Sciatic nerve (tissue), 2 donors: ENCODE measurements at regions not wholly inside any gene's neighbourhood (a gene's known extent, or its start where the extent isn't known, plus 50 kb on each side); places are given as distances from the start of the nearest gene placed in this dataset.

Experiments
- ATAC-seq: fragments of 200-7000 bp; cut with Tn5 transposase; one replicate; pipeline ENCODE4 v1.9.1; 2020; ENCODE audit warnings: mild to moderate bottlenecking, moderate library complexity
- DNase-seq: peaks from one replicate; pipeline ENCODE4 v3.0.0-alpha.2; 2020; ENCODE audit warnings: low spot score
- intact Hi-C: fragments of 100-400 bp; cut with DNase I; formaldehyde crosslinking; loops from one replicate; pipeline ENCODE4 v1.14.2; 2022
- donor health status: DM: no; HTN: no; CAD: no.
- donor health status: DM: no; HTN: no; CAD: no.

DNA sequence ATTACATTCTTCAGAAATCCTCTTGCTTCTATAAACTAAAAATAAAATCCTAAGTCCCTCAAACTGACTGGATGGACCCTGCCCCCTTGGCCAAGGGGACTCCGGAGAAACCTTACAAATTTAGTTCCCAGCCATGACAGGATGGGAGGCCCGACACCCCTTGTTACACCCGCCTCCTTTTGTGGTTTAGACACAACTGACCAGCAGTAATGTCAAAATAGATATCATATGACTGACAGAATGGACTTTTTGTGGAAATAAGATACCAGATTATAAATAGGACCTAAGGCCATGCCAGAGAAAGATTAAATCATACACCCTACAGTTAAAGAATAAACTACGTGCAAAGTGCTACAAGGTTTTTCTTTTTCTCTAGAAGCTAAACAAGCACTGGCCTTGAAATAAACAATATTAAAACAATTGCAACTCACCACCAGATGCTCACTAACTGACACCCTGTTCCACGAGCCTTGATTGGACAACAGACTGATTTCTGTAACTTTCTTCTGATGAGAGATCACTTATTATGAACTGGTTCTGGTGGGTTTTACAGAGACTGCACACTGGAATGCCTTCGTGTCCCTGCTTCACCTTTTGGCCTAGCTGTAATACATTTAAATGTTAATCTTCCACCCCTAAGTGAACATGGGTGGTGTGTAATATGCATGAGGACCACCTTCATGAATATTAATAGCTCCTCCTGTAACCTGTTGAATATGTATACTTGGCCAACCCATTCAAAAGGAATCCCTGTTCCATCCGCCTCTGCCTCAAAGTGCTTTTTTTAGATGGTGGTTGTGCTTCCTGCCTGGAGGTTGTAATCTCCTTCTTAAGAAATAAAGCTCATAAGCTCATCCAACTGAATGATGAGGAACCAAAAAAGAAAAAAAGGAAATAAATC lies 99.6 kb downstream of the ODF2L start:
- DNase-seq = no peak

DNA sequence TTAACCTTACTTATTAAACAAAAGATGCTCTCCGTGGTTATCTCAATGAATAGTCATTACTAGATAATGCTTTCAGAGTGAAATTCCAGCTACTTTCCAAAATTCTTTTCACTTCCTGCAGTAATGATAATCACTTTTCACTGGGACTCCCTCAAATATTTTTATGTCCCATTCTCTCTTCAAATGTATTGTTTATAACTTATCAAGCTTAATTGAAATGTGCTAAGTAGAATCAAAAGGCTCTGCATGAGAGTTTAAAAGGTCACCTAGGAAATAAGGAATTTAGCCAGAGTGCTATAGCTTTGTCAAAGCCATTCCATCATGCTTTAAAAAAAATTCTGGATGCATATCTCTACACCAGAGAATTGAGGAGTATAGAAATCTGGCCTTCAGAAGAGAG lies 106.4 kb downstream of the ODF2L start:
- ATAC-seq (no peak), DNase-seq (no peak)
- intact Hi-C loops = no loop called here

More for the DNA sequence above, 99.6 kb downstream of the ODF2L start:
- no peak for ATAC-seq
- intact Hi-C loops = no loop called here

DNA sequence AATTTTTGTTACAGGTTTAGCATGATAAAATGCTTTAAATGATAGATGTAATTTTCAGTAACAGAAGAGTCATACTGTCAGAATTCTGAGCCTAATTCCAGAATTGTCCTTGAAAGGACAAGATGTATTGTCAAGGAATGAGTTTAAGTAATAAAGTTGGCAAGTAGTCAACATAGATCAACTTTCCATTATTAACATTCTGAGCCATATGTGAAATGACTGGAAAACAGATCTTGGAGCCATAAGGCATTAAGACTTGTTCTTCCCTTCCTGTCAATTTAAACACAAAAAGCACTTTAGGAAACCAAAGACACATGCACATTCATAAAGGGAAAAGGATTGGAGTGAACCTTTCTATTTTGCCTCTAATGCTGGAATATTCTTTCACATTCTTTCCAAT lies 107.0 kb downstream of the ODF2L start:
- intact Hi-C loops = no loop called here
- no peak for ATAC-seq
- no peak for DNase-seq

DNA sequence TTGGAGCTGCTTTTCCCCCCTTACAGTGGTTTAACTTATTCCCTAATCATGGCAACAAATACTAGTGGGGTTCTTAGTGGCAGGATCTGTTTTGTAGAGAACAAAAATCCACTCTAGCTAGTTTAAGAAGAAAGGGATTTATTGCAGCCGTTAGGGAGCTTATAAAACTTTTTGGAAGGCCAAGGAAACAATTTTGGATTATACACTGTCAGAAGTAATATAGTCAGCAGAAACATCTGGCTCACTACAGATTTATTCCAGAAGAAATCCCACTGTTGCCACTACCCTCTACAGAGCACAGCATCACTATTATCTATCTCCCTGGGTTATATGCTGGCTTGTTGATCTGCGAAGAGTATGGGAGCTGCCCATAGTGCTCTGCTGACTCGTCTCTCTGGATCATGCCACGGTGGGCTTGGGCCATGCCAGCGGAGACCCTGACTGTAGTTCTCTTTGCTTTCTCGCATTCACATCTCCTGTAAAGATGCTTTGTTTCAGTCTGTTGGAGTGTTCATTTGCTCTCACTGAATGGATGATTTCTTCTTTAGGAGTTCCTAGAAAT lies 107.5 kb downstream of the ODF2L start:
- DNase-seq (no peak), ATAC-seq (no peak)
- intact Hi-C loops = no loop called here

DNA sequence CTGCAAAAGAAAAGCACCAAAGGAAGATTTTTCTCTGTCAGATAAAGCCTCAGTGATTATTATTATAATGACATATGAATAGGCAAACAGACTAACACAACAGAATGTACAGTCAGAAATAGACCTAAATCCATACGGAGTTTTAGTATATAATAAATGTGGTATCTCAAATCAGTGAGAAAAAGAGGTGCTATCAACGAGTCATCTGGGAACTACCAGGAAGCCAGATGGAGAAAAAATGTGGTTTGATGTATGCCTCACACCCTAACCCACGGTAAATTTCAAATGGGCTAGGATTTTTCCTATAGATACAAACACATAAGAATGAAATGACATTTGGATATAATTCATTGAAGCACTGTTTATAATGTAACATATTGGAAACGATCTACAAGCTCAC lies 110.3 kb downstream of the ODF2L start:
- no peak for ATAC-seq
- intact Hi-C loops = no loop called here
- DNase-seq = no peak

DNA sequence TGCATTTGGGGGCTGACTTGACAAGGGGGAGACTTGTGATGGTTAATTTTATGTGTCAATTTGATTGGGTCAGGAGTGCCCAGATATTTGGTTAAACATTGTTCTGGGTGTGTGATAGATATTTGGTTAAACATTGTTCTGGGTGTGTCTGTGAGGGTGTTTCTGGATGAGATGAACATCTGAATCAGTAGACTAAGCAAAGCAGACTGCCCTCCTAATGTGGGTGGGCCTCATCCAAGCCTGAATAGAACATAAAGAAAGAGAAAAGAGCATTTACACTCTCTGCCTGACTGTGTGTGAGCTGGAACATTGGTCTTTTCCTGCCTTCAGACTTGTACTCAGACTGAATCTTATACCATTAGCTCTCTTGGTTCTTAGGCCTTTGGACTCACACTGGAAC lies 113.5 kb downstream of the ODF2L start:
- no peak for ATAC-seq
- intact Hi-C loops = no loop called here
- no peak for DNase-seq

DNA sequence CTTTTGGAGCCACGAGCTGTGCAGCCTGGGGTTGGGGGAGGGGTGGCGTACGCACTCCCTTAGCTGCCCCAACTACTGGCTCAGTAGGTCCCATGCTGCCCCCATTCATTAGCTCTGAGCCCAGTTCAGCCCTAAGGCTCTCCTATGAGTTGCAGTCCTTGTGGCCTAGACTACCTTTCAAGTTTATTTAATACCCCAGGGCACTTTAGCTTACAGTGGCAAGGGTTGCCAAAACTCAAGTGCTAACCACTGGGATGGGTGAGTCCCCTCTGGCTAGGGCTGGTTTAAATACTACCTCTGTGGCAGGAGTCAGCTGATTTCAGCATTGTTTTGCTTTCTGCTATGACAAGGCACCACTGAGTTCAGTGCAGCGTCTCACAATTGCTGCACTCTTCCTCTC lies 118.2 kb downstream of the ODF2L start:
- intact Hi-C loops = no loop called here
- DNase-seq = no peak
- ATAC-seq = no peak

DNA sequence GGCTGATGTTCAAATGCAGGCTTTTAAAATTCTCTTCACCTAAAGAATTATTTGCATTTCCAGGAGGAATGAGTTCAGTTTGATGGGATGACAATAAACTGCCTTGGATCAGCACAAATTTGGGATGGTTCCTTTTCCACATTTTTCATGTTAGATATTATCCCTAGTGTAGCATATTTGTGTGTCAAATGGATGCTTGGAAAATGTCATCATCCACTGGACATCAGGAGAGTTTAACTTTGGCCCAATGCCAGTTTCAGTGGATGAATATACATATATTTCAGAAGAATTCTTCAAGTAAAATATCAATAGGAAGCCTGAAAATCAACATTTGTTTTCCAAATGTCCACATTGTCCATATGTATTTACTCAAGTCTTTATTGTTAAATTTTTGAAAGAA lies 116.5 kb upstream of the COL24A1 start:
- DNase-seq = no peak
- no peak for ATAC-seq
- intact Hi-C loops = no loop called here

DNA sequence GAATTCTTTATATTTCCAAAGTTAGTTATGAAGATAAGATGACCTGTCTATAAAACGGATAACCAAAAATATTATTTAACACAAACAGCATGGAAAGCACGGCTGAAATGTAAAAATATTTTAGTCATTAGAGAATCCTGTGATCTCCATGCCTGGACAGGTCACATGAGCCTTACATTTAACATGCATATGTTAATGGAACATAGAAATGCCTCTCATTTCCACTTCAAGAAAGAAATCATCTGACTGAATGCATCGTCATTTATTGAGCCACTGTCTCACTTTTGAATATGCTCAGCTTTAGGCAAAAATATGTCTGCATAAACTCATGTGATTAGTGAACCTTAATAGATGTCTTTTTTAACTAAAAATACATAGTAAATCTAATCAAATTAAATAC lies 115.5 kb upstream of the COL24A1 start:
- ATAC-seq = no peak
- DNase-seq = no peak
- intact Hi-C loops = no loop called here

DNA sequence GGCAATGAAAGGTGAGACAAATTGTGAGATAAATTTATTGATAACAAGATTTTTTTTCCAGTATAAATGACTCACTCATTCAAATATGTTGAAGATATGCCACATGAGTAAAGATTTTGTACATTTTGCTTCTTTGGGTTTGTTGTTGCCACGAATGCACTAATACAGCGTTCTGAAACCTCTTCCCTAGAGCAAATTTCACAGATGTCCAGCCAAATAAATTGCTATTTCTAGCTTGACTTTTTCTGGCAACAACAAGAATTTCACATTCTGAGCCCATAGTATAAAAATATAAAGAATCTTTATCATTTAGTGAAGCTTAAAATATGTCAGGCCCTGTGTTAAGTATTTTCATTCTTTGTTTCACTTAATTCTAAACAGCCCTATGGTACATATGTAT lies 114.5 kb upstream of the COL24A1 start:
- DNase-seq = no peak

DNA sequence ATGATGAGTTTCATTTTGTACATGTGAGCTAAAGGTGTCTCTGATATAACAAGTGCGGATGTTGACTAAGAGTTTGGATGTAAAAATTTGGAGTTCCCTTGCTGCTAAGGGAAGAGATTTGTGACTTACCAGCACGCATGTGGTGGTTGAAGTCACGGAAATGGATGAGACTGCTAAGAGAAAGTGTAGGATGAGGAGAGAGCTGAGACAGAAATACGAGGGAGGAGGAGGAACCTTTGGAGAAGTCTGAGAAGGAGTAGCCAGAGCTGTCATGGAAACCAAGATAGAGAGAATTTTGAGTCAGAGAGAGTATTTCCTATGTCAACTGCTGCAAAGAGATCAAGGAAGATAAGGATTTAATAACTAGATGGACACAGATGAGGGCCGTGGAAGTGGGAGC lies 106.5 kb upstream of the COL24A1 start:
- DNase-seq (no peak), ATAC-seq (no peak)
- intact Hi-C loops = no loop called here

More for the DNA sequence above, 114.5 kb upstream of the COL24A1 start:
- intact Hi-C loops = no loop called here
- ATAC-seq = no peak

DNA sequence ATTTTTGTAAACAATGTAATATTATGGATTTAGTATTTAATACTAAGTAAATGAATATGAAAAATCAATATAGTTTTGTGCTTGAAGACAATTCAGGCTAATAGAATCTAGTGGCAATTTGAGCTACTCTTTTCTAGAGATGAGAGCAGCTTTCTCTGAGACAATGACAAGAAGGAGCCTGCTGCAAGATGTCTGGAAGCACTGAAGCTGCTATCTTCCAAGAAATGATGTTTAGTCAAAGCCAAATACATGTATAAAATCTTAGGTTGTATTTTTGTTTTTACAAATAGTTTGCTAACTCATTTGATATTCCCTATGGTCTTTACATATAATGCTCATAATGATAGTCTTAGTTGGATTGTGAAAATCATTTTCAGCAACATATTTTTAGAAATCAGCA lies 103.9 kb upstream of the COL24A1 start:
- no peak for ATAC-seq
- intact Hi-C loops = no loop called here

DNA sequence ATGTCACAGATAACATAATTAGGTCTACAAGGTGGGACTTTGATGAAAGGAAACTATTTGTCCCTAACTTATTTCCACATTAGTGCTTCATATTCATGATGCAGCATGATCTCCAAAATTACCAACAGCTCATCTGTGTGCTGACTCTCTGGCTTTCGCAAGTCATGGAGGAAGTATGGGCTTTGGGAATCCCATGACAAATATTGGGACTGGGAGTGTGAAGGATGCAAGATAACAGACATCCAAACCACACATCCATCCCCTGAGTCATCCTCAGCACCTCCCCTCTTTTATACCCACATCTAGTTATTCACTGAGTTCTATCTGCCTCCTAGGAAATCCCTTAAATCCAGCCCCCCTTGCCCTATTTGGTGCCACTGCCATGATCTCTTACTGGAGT lies 102.8 kb upstream of the COL24A1 start:
- ATAC-seq (no peak), DNase-seq (no peak)
- intact Hi-C loops = no loop called here

More for the DNA sequence above, 103.9 kb upstream of the COL24A1 start:
- no peak for DNase-seq

DNA sequence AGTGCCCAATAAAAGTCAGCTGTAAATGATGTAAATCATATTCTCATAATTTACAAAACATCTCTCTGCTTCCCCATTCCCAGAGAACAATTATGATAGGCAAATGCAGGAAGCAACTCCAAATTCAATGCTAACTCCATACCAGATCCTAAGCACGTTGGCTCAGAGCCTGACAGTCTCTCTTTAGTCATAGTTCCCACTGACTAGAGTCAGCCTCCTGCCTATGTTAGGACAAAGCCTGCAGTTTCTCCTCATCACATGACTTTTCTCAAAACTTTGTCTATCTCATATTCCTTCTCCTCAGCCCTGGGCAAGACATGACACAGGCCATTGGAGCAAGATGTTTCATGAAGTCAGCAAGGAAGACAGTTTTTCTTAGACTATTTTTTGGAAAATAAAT lies 101.5 kb upstream of the COL24A1 start:
- ATAC-seq (no peak), DNase-seq (no peak)
- intact Hi-C loops = no loop called here

DNA sequence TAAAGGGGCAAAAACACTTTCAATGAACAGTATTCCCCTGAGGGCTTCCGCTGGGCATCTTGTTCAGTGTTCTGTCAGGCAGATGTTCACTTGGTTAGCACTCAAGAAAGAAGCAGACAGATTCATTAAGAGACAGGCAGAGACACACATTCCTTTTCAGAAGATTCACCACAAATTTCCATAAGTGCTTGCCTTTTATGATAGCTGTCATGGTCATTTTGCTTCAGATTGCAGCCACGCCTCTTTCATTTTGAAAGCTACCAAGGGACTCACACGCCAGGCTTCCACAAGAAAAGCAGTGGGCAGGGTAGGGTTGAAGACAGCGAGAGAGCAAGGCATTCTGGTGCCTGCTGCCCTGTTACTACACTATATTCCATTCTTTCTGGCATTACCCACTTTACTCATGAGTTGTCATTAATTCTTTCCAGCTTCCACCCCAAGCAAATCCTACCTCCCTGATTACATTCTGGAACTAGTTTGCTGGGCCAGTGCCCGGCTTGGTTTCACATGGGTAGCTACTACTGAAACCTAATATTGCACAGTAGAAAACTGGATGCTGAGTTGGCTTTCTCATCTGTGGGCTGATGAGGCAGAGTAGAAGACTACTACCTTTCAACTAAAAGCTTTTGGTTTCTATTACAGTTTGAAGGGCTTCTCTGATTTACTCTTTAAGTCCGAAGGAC lies 91.2 kb upstream of the COL24A1 start:
- DNase-seq (no peak), ATAC-seq (no peak)
- intact Hi-C loops = no loop called here

DNA sequence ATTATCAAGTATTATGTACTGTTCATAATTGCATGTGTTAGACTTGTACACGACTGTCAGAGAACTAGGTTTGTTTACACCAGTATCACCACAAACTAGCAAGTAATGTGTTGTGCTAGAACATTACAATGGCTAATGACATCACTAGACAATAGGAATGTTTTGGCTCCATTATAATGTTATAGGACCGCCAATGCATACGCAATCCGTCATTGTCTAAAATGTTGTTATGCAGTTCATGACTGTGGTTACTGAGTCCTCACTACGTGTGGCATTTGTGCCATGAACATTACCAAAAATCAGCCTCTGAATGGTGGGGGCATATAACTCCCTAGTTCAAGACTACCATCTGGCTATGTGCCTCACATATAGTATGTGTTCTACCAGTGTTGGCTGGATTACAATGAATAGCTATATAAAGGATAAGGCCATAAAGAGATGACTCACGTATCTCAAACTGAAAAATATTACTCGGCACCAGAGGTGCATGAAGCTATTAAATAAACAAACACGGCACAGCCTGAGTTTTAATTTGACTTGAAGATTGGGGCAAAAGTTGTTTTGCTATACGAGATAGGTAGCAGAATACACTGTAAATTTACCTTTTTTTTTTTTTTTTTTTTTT lies 89.1 kb upstream of the COL24A1 start:
- intact Hi-C loops = no loop called here
- ATAC-seq (no peak), DNase-seq (no peak)

DNA sequence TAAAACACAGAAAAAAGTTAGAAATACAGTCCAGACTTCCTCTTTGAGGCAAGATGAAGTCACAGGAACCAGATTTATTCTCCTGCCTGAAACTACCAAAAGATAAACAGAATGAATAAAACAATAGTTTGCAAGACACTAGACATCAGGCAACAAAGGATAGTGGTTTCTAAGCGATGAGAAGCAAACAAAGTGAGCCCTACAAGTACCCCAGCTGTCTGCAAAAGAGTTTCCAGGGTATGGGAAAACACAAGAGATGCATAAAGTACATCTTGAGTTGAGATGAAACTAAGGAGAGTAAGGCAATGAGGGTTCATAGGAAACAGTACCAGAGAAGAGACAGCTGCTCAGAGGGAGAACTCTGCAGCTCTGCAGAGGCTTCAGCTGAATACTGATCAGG lies 83.3 kb upstream of the COL24A1 start:
- no peak for ATAC-seq
- intact Hi-C loops = no loop called here
- no peak for DNase-seq

DNA sequence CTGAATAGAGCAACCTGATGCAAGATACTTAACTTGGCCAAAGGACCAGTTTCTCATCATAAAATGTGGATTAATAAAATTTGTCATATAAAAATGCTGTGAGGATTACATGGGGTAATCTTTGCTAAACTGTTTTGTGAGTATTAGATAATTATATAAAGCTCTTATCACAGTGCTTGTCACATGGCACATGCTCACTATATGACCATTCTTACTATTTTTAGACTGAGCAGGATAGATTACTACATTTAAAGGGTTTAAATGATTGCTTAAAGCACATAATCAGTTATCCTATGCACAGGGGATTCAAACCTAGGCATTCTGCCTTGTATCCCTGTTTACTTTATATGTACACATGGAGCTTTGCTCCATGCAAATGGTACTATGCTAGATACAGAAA lies 82.9 kb upstream of the COL24A1 start:
- no peak for DNase-seq
- intact Hi-C loops = no loop called here

DNA sequence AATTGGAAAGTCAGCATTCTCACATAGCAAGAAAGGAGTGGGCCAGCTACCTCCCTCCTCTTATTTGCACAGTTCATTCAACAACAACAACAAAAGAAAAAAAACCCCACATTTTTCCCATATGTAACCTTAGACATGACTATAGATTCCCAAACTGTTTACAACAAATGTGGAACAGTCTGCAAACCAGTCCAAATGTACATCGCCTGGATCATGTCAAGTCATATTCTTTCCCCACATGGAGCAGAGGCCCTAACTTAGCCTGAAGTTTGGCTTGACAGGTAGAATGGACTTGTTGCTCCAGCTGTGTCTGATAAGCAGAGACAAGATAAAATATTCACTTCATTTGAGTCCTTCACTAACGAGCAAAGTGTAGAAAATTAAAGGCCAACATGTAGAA lies 81.7 kb upstream of the COL24A1 start:
- intact Hi-C loops = no loop called here
- no peak for DNase-seq
- no peak for ATAC-seq

More for the DNA sequence above, 82.9 kb upstream of the COL24A1 start:
- ATAC-seq = no peak

DNA sequence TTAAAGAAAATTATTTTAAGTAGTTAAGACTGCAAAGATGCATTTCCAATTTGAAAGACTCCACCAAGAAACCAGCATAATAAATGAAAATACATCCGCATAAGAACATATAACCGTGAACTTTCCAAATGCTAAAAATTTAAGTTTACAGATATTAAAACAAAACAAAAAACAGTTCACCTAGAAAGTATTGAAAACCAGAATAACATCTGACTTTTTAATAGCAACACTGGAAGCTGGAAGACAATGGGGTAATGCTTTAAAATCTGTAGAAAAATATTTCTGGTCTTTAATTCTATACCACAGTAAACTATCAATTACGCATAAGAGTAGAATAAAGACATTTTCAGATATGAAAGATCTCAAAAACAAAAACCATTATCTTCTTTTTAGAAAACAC lies 79.3 kb upstream of the COL24A1 start:
- ATAC-seq = no peak
- no peak for DNase-seq
- intact Hi-C loops = no loop called here
